H1 (cell line): ENCODE measurements at regions not wholly inside any gene's neighbourhood (a gene's known extent, or its start where the extent isn't known, plus 50 kb on each side); places are given as distances from the start of the nearest gene placed in this dataset.

ENCODE experiments used
- POLR2A ChIP-seq, 2 experiments: IDR thresholded peaks; 1 replicate in 1 of 2; 2 replicates in 1 of 2; pipeline ENCODE4 v1.6.1; 2011; ENCODE audit warnings: low read depth in 2 of 2, low read length in 2 of 2, mild to moderate bottlenecking in 2 of 2; ENCODE audit errors: control extremely low read depth in 1 of 2
- SAP30 ChIP-seq: fragments of 300-600 bp; sonication (generic); IDR thresholded peaks from 2 replicates; pipeline ENCODE4 v1.7.1; 2012; ENCODE audit warnings: low read length, moderate library complexity, mild to moderate bottlenecking, inconsistent platforms; ENCODE audit not compliant: insufficient read depth, insufficient replicate concordance

DNA sequence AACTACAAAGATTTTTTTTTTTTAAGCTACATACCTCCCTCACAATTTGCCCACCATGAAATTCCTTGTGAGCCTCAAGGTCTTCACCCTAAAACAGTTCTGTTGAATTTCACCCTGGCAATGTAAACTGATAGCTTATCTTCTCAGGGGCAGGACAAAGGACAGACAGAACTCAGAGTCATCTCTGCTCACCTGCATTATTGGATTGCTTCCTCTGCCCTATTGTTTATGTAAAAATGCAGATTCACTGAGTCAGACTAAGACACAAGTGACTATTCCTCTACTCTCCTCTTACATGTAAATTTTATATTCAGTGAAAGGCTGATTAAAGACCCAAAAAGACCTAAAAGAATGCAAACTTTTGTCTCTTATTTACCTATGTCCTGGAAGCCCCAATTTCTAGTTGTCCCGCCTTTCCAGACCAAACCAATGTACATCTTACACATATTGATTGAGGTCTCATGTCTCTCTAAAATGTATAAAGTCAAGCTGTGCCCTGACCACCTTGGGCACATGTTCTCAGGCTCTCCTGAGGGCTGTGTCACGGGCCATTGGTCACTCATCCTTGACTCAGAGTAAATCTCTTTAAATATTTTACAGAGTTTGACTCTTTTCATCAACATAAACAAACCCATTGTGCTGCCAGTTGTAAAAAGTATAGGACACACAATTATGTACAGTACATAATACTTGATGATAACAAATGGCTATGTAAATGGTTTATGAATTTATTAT lies 440.2 kb downstream of the HTR7 start (continued):
- TF ChIP-seq POLR2A (IDR thresholded peaks at IDR 0.05; ENCODE audit: control extremely low read depth in 1 of 2, low read depth in 2 of 2, low read length in 2 of 2): no peak
- TF ChIP-seq SAP30: no peak
